SK-N-MC (cell line): ENCODE measurements at regions not wholly inside any gene's neighbourhood (a gene's known extent, or its start where the extent isn't known, plus 50 kb on each side); places are given as distances from the start of the nearest gene placed in this dataset.

ENCODE experiments used
- DNase-seq: peaks from one replicate; pipeline ENCODE4 v3.0.0-alpha.2; 2011; ENCODE audit warnings: low read depth, low spot score
- H3K27ac ChIP-seq: fragments of 200-600 bp; sonication (generic); 2 replicates; pipeline ENCODE4 v1.5.1; 2016; ENCODE audit warnings: mixed run types
- H3K36me3 ChIP-seq: fragments of 200-600 bp; sonication (generic); 2 replicates; pipeline ENCODE4 v1.6.1; 2017; ENCODE audit warnings: antibody characterized with exemption, low read length, mixed read lengths; ENCODE audit not compliant: insufficient read depth
- H3K4me3 ChIP-seq: fragments of 200-600 bp; sonication (generic); 2 replicates; pipeline ENCODE4 v1.5.1; 2016
- H3K9ac ChIP-seq: fragments of 200-600 bp; sonication (generic); 2 replicates; pipeline ENCODE4 v1.8.0; 2017; ENCODE audit warnings: mixed run types, mixed read lengths; ENCODE audit not compliant: insufficient read length
- H3K9me3 ChIP-seq: fragments of 200-600 bp; sonication (generic); 2 replicates; pipeline ENCODE4 v1.6.1; 2017; ENCODE audit warnings: low read depth, mild to moderate bottlenecking, antibody characterized with exemption, low read length, moderate library complexity, mixed read lengths
- EZH2 ChIP-seq: fragments of 200-600 bp; sonication (generic); IDR thresholded peaks from one replicate; pipeline ENCODE4 v1.6.1; 2017; ENCODE audit warnings: antibody characterized with exemption
- FOXP2 ChIP-seq: optimal IDR thresholded peaks from 2 replicates; pipeline ENCODE3; 2011; ENCODE audit warnings: mild to moderate bottlenecking, moderate library complexity; ENCODE audit not compliant: insufficient read depth; ENCODE audit errors: extremely low read length, control extremely low read depth
- POLR2AphosphoS5 ChIP-seq: IDR thresholded peaks from 2 replicates; pipeline ENCODE4 v1.6.1; 2012; ENCODE audit warnings: mild to moderate bottlenecking, low read depth, low read length, borderline replicate concordance

GRCh38 chr1:38716229-38716628 lies 143.3 kb downstream of the RRAGC start:
- TF ChIP-seq EZH2 = no peak
- TF ChIP-seq FOXP2 = no peak
- TF ChIP-seq POLR2AphosphoS5 = no peak
- Histone ChIP-seq H3K9me3 (no peaks in the 10 kb centered on the region), H3K36me3 (no peaks in the 10 kb centered on the region), H3K27ac (no peak overlapping the region), H3K4me3 (no peak overlapping the region), H3K9ac (no peak overlapping the region)
- DNase-seq = no peak

DNA sequence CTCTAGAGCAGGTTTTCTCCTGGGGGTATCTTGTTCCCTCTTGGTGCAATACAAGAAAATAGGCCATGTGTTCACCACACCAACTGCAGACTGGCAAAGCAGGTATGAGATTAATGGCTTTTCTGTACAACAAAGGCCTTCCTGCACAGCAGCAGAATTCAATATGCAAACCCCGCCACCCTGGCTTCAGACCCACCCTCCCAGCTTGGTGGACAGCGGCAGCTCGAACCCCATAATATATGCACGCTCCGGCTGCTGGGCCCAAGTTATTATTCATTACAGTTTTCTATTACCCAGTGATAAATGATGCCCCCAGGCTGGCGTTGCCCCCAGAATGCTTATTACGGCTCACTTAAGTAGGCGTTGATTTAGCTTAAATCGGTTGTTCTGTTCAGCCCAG lies 144.2 kb downstream of the RRAGC start:
- TF ChIP-seq POLR2AphosphoS5 (no peak), FOXP2 (no peak), EZH2 (no peak)
- DNase-seq = no peak

DNA sequence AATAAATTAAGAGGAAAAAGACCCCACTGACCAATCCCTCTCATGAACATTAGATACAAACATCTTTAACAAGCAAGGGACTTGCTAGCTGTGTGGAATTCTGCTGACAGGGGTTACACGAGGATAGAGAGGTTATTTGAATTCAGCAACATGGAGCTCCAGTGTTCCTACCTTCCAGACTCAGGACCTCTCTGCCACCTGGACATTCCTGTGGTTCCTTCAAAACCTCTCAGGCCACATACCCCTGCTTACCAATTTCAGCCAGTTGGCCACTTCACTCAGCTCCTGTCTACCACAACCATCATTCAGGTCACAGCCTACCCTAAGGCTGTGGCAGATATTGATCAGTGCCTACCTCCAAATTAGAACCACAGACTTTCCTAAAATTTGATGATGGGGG lies 147.5 kb downstream of the RRAGC start:
- no peak overlapping the region for H3K9ac ChIP-seq
- H3K36me3 ChIP-seq = no peaks in the 10 kb centered on the region
- no peak overlapping the region for H3K27ac ChIP-seq
- H3K4me3 ChIP-seq = no peak overlapping the region
- DNase-seq = no peak
- TF ChIP-seq EZH2 = no peak
- TF ChIP-seq FOXP2 = no peak
- no peak for TF ChIP-seq POLR2AphosphoS5
- H3K9me3 ChIP-seq = no peaks in the 10 kb centered on the region

More for the DNA sequence above, 144.2 kb downstream of the RRAGC start:
- Histone ChIP-seq H3K4me3 (no peak overlapping the region), H3K27ac (no peak overlapping the region), H3K9ac (no peak overlapping the region), H3K36me3 (no peaks in the 10 kb centered on the region), H3K9me3 (no peaks in the 10 kb centered on the region)

- no peak overlapping the region for H3K4me3 ChIP-seq
Measured at GRCh38 chr1:38708701-38709258, 150.8 kb downstream of the RRAGC start.

GRCh38 chr1:38701088-38701487 lies 158.5 kb downstream of the RRAGC start:
- DNase-seq = no peak
- H3K9ac ChIP-seq = no peak overlapping the region
- H3K9me3 ChIP-seq = no peaks in the 10 kb centered on the region
- TF ChIP-seq EZH2 = no peak
- no peak for TF ChIP-seq POLR2AphosphoS5
- no peak for TF ChIP-seq FOXP2
- no peak overlapping the region for H3K4me3 ChIP-seq
- no peaks in the 10 kb centered on the region for H3K36me3 ChIP-seq
- H3K27ac ChIP-seq = no peak overlapping the region

More at GRCh38 chr1:38708701-38709258, 150.8 kb downstream of the RRAGC start:
- Histone ChIP-seq H3K9me3 (no peaks in the 10 kb centered on the region), H3K9ac (no peak overlapping the region), H3K36me3 (no peaks in the 10 kb centered on the region), H3K27ac (no peak overlapping the region)
- no peak for TF ChIP-seq FOXP2
- no peak for TF ChIP-seq EZH2
- TF ChIP-seq POLR2AphosphoS5 = no peak
- DNase-seq = no peak

DNA sequence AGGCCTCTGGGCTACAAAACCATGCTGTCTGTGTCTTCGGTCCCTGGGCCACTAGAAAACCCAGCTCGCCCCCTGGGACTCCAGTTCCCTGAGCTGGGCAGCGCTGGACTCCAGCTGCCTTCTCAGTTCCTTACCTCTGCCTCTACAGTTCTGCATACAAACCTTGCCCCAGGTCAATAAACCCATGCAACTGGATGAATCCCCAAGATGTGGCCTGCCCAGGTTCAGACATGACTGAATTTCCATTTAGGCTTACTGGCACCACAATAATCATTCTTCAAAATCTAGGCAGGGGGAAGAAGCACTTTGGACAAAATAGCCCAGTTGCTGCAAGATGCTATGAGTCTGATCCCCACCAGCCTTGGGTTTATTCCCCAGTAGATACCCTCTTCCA lies 159.5 kb downstream of the RRAGC start:
- Histone ChIP-seq H3K4me3 (no peak overlapping the region), H3K27ac (no peak overlapping the region), H3K9me3 (no peaks in the 10 kb centered on the region), H3K36me3 (no peaks in the 10 kb centered on the region), H3K9ac (no peak overlapping the region)
- no peak for DNase-seq
- TF ChIP-seq FOXP2 (no peak), POLR2AphosphoS5 (no peak), EZH2 (no peak)

- no peak overlapping the region for H3K27ac ChIP-seq
- TF ChIP-seq FOXP2 (no peak), POLR2AphosphoS5 (no peak)
- no peaks in the 10 kb centered on the region for H3K9me3 ChIP-seq
- no peaks in the 10 kb centered on the region for H3K36me3 ChIP-seq
- H3K9ac ChIP-seq = no peak overlapping the region
- H3K4me3 ChIP-seq = no peak overlapping the region
- no peak for DNase-seq
Measured at GRCh38 chr1:38699330-38700076, 160.1 kb downstream of the RRAGC start.

GRCh38 chr1:38697387-38697786 lies 162.2 kb downstream of the RRAGC start:
- H3K27ac ChIP-seq = no peak overlapping the region
- no peak overlapping the region for H3K9ac ChIP-seq
- DNase-seq = no peak
- no peaks in the 10 kb centered on the region for H3K9me3 ChIP-seq
- TF ChIP-seq EZH2 = no peak
- TF ChIP-seq FOXP2 = no peak
- no peak for TF ChIP-seq POLR2AphosphoS5
- no peak overlapping the region for H3K4me3 ChIP-seq
- no peaks in the 10 kb centered on the region for H3K36me3 ChIP-seq

- Histone ChIP-seq H3K4me3 (no peak overlapping the region), H3K36me3 (no peaks in the 10 kb centered on the region), H3K9me3 (no peaks in the 10 kb centered on the region), H3K27ac (no peak overlapping the region), H3K9ac (no peak overlapping the region)
- DNase-seq = no peak
- TF ChIP-seq FOXP2 = no peak
- no peak for TF ChIP-seq EZH2
Measured at GRCh38 chr1:38696371-38696770, 163.2 kb downstream of the RRAGC start.
